Type B pancreatic cell (in vitro differentiated cells): ENCODE measurements at regions not wholly inside any gene's neighbourhood (a gene's known extent, or its start where the extent isn't known, plus 50 kb on each side); places are given as distances from the start of the nearest gene placed in this dataset.

Source experiments
- DNase-seq: peaks from one replicate; pipeline ENCODE4 v3.0.0; 2021; ENCODE audit warnings: mixed read lengths; ENCODE audit not compliant: unreplicated experiment; ENCODE audit errors: extremely low spot score
- H3K27ac Mint-ChIP-seq: 2 replicates; pipeline ENCODE4 v1.8.0; 2021; ENCODE audit warnings: mild to moderate bottlenecking, mixed read lengths
- H3K27me3 Mint-ChIP-seq: 2 replicates; pipeline ENCODE4 v1.8.0; 2021; ENCODE audit warnings: mixed read lengths
- H3K36me3 Mint-ChIP-seq: 2 replicates; pipeline ENCODE4 v1.8.0; 2021; ENCODE audit warnings: mixed read lengths
- H3K4me1 Mint-ChIP-seq: one replicate; pipeline ENCODE4 v1.8.0; 2021; ENCODE audit warnings: mixed read lengths; ENCODE audit not compliant: unreplicated experiment
- H3K4me3 Mint-ChIP-seq: 2 replicates; pipeline ENCODE4 v1.8.0; 2021; ENCODE audit warnings: mild to moderate bottlenecking, mixed read lengths
- H3K9me3 Mint-ChIP-seq: 2 replicates; pipeline ENCODE4 v1.8.0; 2021; ENCODE audit warnings: mixed read lengths
- TF ChIP-seq, protein P1 (sequence below): fragments of 200-600 bp; sonication (generic); conservative IDR thresholded peaks from 2 replicates; pipeline ENCODE4 v1.5.0; 2021; ENCODE audit warnings: antibody characterized with exemption, mild to moderate bottlenecking

DNA sequence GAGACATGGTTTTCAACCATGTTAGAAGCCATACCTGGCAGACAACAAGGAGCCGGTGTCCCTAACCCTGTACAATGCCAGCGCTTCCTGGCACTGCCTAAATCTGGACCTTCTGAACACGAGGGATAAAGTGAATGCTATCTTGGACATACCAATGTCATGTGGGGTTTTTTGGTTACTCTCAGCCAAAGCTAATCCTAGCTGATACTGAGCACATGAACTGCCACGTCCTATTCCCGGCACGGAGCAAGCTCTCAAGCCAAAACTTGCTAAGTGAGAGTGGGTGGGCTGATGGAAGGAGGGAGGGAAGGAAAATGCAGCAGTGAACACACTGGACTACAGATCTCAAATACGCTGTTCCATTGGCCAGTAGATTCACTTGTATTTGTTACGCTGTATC is 226.1 kb downstream of the BCOR start:
- H3K36me3 Mint-ChIP-seq, result no peaks in the 10 kb centered on the region
- no peak overlapping the region for H3K27ac Mint-ChIP-seq
- peaks cover 4% of the 10 kb centered on the region for H3K9me3 Mint-ChIP-seq
- H3K4me1 Mint-ChIP-seq, result peaks cover 7% of the 10 kb centered on the region
- H3K4me3 Mint-ChIP-seq, result no peak overlapping the region
- no peaks in the 10 kb centered on the region for H3K27me3 Mint-ChIP-seq
- TF ChIP-seq, protein P1, sequence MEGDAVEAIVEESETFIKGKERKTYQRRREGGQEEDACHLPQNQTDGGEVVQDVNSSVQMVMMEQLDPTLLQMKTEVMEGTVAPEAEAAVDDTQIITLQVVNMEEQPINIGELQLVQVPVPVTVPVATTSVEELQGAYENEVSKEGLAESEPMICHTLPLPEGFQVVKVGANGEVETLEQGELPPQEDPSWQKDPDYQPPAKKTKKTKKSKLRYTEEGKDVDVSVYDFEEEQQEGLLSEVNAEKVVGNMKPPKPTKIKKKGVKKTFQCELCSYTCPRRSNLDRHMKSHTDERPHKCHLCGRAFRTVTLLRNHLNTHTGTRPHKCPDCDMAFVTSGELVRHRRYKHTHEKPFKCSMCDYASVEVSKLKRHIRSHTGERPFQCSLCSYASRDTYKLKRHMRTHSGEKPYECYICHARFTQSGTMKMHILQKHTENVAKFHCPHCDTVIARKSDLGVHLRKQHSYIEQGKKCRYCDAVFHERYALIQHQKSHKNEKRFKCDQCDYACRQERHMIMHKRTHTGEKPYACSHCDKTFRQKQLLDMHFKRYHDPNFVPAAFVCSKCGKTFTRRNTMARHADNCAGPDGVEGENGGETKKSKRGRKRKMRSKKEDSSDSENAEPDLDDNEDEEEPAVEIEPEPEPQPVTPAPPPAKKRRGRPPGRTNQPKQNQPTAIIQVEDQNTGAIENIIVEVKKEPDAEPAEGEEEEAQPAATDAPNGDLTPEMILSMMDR, result no peak
- DNase-seq, result no peak

DNA sequence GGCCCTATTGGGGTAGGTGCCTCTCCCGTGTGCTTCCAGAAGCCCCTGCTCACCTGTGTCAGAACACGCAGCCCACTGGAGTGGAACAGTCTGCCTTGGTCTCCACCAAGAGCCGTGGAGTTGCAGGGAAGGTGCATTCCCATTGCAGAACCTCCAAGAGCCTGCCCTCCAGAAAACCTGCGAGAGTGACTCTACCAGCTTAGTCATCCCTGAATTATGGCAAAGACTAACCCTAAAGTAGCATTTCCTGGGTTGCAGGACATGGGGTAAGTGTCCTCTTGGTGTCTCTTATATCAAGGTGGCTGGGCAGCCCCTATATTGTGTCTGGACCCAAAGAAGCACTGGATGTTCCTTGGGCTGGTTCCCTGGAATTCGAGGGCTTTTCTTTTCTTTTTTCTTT is 224.6 kb downstream of the BCOR start:
- Mint-ChIP-seq H3K4me1 (peaks cover 5% of the 10 kb centered on the region), H3K9me3 (peaks cover 4% of the 10 kb centered on the region)

DNA sequence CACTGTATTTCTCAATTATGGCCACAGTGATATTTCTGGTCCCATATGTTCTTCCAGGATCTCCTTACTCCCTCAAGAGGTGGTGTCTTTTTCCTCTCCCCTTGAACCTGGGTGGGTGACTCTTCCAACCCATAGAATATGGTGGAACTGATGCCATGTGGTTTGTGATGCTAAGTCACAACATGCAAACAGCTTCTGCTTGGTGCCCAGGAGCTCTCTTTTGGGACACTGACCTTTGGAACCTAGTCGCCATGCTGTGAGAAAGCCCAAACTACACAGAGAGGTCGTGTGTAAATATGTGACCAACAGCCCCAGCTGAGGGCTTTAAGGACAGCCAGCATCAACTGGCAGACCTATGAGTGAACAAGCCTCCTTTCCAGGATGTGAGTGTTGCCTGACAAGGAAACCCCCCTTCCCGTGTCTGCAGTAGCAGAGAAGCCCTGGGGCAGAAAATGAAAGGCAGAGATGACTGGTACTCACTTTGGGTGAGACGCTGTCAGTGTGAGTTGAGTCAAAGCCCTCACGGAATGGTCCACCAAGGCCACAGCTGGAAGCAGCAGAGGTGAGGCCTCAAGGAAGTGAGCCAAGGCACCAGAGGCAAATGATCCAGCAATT is 223.4 kb downstream of the BCOR start:
- Mint-ChIP-seq H3K36me3 (no peaks in the 10 kb centered on the region), H3K27me3 (no peaks in the 10 kb centered on the region), H3K27ac (no peak overlapping the region), H3K4me3 (no peak overlapping the region), H3K9me3 (peaks cover 4% of the 10 kb centered on the region), H3K4me1 (peaks cover 8% of the 10 kb centered on the region)
- TF ChIP-seq, protein P1, result no peak
- DNase-seq, result no peak

More for the DNA sequence above, 224.6 kb downstream of the BCOR start:
- Mint-ChIP-seq H3K36me3 (no peaks in the 10 kb centered on the region), H3K27me3 (no peaks in the 10 kb centered on the region), H3K4me3 (no peak overlapping the region), H3K27ac (no peak overlapping the region)
- TF ChIP-seq, protein P1, result no peak
- DNase-seq, result no peak

DNA sequence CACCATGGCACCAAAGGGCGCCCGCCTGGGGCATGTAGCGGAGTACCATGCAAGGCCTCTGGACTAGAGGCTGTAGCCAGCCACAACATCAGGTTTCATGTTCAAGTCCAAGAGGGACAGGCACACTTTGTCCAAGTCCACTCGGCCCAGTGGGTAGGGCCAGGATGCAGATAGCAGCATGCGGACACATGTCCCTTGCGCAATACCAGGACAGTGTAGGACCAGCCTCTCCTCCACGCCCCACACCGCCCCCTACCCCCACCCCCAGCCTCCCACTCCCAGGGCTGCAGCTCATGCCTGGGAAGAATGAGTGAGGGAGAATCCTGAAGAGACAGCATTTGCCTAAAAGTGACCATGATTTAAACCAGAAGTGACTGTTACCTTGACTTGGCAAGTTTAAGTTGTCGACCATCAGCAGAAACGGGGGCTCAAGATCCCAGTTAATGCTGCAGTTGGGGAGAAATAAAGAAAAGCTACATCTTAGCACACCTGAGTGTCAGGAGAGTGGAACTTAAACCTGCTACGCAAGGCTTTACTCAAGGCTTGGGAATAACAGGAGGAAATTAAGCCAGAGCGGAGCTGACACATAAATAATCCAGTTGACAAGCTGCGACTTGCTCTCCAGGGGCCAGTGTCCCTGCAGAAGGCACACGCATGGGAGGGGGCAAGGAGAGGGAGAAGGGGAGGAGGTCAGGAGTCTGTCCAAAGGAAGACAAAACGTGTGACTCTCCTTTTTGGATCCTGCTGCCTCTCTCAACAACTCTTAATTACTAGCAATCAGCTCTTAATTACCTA is 221.7 kb downstream of the BCOR start:
- no peak for DNase-seq
- Mint-ChIP-seq H3K9me3 (no peaks in the 10 kb centered on the region), H3K36me3 (no peaks in the 10 kb centered on the region), H3K27me3 (no peaks in the 10 kb centered on the region), H3K4me3 (no peak overlapping the region), H3K27ac (no peak overlapping the region), H3K4me1 (peaks cover 8% of the 10 kb centered on the region)
- TF ChIP-seq, protein P1, result no peak

DNA sequence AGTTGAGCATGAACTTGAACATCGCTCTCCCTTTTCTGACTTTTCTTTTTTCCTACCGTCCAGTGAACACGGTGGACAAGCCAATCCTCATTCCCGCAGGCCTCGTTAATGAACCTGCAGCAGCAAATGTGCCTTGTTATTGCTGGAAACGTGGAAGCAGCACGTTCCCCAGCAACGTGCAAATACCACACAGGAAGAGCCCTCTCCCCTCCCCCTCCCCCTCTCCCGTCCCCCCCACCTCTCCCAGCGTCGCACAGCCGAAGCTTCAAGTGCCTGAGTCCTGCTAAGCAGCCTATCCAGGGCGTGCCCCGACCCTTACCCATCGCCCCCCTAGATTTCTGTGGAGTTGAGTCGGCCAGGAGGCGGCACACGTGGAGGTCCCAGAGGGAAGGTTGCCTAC is 219.9 kb downstream of the BCOR start:
- no peak for DNase-seq

More for the DNA sequence above, 219.9 kb downstream of the BCOR start:
- Mint-ChIP-seq H3K4me1 (peaks cover 8% of the 10 kb centered on the region), H3K27me3 (no peaks in the 10 kb centered on the region), H3K27ac (no peak overlapping the region), H3K9me3 (no peaks in the 10 kb centered on the region), H3K4me3 (no peak overlapping the region), H3K36me3 (no peaks in the 10 kb centered on the region)
- TF ChIP-seq, protein P1, result no peak
